GM21390 (cell line): ENCODE measurements at regions not wholly inside any gene's neighbourhood (a gene's known extent, or its start where the extent isn't known, plus 50 kb on each side); places are given as distances from the start of the nearest gene placed in this dataset.
"Not testable (repeated sequence)": the region's sequence is repeated elsewhere in the genome, so short reads cannot be mapped to it uniquely, and the experiment has no call there.

Source experiments
- ATAC-seq: cut with Tn5 transposase; IDR thresholded peaks from one replicate; pipeline ENCODE4 v1.9.1; 2021; ENCODE audit not compliant: unreplicated experiment

DNA sequence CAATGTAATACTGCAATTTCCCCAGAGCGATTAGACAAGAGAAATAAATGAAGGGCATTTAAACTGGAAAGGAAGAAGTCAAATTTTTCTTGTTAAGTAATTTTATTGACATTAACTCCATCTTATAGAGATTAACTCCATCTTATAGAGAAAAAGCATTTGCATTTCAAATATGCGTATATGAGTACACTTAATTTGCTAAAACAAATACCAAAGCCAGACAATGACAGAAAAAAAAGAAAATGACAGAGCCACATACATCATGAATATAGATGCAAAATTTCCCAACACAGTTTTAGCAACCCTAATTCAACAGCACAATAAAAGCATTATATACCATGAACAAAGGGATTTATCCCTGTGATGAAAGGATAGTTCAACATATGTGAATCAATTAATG is 1293.1 kb upstream of the EYS start:
- no peak for ATAC-seq

DNA sequence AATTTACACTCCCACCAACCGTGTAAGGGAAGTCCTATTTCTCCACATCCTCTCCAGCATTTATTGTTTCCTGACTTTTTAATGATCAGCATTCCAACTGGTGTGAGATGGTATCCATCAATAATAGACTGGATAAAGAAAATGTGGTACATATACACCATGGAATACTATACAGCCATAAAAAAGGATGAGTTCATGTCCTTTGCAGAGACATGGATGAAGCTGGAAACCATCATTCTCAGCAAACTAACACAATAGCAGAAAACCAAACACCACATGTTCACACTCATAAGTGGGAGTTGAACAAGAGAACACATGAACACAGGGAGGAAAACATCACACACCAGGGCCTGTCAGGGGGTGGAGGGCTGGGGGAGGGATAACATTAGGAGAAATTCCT is 1290.6 kb upstream of the EYS start:
- not testable (repeated sequence) for ATAC-seq

DNA sequence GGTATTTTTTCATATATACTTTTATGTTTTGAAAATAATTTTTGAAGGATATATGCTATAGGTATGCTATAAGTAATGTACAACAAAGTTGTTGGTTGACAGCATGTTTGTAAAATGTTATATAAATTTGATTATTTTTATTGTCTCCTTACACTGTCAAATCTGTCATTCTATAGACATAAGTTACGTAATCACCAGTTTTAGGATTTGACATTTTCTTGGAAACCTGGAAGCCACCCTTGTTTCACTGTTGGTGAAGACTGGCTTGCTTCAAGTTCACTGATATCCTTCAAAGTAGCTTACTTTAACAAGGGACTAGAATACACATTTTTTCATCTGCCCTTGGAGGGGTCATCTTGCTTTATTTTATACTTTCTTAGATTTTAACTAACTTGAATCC is 1288.6 kb upstream of the EYS start:
- no peak for ATAC-seq

DNA sequence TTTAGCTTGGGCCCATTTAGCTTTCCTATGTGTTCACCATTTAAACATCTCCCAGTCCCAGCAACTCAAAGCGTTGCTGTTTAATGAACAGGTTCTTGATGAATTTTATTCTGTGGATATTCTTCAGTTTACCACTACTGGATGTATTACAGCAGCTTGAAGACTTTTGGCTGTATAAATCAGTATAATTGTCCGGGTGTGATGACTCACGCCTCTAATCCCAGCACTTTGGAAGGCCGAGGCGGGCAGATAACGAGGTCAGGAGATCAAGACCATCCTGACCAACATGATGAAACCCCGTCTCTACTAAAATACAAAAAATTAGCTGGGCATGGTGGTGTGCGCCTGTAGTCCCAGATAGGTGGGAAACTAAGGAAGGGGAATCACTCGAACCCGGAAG is 1286.7 kb upstream of the EYS start:
- not testable (repeated sequence) for ATAC-seq

DNA sequence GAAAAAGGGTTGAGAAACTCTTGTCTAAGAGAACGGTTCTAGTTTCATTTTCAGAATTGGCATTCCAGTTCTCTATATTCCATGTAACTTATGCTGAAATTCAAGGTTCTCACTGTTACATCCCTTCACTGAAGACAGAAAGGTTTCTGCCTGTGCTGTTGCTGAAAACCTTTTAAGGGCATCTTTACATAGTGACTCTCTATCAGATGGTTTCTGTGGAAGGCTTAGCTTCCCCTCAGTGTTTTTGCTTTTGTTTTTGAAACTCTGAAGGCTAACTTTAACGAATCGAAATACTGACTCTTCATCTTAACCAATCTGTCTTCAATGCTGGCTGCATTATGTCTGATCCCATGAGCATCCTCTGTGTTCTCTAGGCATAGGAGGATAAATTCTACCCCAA is 1286.2 kb upstream of the EYS start:
- ATAC-seq = no peak

DNA sequence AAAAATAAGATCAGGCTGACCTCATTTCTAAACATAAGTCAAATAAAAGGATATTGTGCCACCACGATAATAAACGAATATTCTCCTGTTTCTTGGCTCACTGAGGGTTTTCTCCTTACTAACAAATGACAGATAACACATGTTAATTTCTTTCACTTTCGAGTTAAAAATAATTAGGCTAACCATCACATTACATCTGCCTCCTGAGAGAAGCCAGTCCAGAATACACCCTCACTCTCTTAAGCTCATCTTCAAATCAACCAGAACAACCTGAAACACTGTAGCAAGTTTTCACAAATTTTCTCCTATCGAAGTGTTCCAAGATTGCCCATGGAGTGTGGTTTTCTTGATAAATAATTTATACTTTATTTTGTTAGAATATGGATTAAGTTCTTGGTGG is 1285.6 kb upstream of the EYS start:
- ATAC-seq = no peak

DNA sequence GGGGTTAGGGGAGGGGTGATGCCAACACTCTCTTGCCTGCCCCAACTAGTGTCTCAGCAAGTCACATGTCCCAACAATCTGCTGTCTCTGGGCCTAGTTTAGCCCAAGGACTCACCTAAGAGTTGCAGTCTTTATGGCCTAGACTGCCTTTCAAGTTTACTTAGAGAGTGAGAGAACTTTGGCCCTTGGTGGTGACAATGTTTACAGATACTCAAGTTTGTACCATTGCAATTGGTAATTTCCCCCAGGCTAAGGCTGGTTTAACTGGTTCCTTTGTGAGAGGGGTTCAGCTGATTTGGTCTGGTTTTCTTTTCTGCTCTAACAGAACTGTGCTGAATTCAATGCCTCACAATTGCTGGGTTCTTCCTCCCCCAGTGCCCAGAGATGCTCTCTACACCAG is 1279.9 kb upstream of the EYS start:
- no peak for ATAC-seq

DNA sequence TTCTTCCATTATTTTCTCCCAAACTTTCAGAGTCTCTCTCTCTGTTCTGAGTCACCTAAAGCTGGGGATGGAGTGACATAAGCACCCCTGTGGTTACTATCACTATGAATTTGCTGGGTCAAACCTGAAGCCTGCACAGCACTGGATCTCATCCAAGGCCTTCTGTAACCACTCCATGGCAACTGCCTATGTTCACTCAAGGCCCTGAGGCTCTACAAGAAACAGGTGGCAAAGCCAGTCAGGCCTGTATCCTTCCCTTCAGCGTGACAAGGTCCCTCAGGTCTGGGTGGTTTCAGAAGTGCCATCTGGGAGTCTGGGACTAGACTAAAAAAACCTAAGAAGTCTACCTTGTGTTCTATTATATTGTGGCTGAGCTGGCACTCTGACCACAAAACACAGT is 1278.8 kb upstream of the EYS start:
- ATAC-seq = no peak

DNA sequence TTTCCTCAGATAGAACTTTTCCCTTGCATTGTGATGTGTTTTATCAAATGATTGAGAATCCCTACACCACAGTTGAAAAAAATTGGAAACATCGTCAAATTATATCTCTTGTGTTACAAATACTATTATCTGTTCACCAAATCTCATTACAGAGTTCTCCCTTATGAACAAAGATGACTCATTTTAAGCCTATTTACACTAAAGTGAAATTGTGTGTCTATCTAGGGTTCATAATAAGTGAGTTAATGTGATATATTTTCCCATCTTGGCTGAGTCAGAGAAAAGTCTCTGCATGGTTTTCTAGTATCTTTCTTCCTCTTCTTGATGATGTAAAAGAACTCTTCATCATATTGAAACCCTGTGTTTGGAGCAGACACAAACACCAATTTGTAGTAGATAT is 1263.3 kb upstream of the EYS start:
- ATAC-seq = no peak

DNA sequence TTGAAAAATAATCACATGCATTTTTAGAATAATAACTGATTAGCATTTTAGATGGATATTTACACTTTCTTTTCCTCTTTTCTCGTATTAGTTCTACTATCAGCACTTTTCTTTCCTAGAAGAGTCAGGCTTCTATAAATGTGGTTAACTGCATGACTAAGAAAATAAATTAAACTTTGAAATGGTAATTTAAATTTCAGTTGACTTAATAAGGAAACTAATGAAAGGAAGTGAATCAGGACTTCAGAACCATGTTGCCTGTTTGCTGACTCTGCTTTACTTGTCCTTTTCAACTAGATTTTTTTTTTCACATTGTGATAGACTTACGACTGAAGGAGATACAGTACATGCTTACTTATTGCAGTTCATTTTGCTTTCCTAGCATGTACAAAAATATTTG is 1258.2 kb upstream of the EYS start:
- ATAC-seq = no peak

DNA sequence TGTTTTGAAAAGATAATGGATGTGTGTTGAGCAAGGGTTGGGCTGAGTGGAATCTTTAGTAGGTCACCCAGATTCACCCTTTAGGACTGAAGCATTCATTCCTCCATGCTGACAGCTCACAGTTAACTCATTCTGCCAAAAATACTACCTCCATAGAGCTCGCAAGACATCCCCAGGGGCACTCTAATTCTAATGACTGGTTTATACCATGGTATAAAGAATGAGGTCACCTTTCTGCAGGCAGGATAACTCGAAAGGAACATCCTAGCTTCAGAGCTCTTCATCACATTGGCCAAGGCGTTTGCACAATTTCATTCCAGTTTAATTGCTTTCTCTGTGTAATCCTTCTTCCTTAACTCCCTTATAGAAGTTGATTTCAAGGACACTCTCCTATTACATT is 1257.2 kb upstream of the EYS start:
- ATAC-seq = no peak

DNA sequence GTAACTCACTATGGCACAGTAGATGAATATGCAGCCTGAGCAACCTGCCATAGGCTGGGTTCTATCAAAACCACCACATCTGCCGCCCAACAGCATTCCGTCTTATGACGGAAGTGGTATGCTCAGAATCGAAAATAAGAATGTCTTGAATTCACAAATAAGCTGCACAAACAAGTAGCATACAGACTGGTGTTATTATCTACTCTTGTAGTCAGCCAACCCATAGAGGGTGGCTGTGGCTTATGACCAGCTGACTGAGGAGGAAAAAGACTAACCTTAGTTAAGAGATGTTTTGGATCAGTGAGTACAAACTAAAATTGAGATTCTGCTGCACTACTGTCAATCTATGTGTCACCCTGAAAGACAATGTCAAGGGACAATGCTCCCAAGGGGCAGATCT is 1255.1 kb upstream of the EYS start:
- no peak for ATAC-seq

DNA sequence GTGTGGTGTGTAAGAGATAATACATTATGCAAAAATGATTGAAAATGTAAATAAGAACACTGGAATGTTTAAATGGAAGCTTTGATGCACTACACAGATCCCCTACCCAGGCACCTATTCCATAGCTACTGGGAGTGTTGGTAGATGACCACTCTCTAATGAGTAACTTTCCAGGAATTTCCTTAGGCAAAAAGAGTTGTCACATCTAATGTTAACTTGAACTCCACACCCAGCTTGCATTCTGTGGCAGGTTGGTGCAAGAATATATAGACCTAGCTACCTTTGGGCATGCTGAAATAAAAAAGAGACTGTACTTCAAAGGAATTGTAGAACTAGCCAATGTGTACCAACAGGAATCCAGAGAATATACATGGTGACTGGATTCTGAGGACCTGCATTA is 1254.2 kb upstream of the EYS start:
- ATAC-seq = no peak

DNA sequence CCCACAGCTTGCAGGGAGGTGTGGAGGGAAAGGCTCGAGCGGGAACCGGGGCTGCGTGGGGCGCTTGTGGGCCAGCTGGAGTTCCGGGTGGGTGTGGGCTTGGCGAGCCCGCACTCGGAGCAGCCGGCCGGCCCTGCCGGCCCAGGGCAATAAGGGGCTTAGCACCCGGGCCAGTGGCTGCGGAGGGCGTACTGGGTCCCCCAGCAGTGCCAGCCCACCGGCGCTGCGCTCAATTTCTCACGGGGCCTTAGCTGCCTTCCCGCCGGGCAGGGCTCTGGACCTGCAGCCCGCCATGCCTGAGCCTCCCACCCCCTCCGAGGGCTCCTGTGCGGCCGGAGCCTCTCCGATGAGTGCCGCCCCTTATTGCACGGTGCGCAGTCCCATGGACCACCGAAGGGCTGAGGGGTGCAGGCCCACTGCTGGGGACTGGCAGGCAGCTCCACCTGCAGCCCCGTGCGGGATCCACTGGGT is 1242.2 kb upstream of the EYS start:
- no peak for ATAC-seq

DNA sequence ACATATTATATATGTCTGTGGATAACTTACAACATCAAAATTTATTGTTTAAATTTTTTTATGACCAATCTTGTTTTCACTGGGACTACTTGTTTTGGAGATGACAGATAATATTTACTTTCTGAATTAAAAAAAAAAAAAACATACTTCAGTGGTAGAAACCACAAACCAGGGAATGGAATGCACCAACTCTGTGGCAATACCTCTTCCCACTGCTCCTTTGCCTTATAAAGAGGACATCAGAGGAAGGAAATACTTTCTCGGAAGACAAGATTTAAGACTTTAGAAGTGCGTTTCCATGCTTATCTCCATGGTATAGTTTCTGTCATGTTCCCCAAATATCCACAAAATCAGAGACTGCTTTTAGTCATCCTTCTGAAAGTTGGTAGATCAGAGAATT is 1241.1 kb upstream of the EYS start:
- ATAC-seq = no peak

DNA sequence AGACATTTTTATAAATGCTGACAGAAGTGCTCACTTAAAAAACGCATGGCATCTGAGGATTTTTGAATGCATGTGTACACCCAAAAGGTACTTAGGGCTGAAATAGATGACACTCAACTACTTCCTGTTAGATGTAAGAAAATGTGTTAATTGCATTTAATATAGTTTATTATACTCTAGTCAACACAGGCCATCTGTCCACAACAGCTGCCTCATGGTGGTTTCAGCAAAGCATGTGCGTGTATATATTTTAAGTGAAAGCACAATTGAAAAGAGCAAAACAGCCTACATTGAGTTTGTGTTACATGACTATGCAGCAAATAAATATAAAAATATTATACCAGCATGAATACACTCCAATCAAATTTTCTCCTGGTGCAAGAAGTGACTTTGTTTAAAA is 1233.0 kb upstream of the EYS start:
- no peak for ATAC-seq

DNA sequence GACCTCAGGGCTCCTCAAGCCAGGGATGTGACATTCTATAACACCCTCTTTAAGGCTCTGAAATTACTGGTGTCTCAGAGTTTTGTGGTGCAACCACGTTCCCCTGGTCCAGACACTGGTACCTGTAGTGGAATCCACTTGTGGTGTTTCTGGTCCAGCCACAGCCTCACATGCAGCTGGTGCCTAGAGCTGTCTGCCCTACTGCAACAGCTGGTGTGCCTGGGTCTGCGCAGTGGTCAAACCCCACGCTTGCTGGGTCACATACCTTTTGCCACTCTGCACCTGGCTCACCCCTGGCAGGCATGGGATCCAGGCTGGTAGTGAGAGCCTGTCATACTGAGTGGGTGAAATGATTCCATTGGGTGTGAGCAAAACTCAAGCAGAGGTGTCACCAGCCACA is 1230.2 kb upstream of the EYS start:
- ATAC-seq = no peak

DNA sequence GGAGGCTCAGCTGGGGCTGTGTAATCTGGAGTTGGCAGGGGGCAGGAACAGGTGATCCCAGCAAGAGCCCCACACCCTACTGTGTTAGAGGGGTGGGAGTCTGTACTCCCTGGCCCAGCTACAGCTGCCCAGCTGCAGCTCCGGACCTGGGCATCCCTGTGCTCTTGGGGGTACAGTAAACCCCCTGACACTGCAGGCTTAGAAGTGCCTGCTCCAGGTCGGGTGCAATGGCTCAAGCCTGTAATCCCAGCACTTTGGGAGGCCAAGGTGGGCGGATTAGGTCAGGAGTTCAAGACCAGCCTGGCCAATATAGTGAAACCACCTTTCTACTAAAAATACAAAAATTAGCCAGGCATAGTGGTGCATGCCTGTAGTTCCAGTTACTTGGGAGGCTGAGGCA is 1228.6 kb upstream of the EYS start:
- no peak for ATAC-seq

DNA sequence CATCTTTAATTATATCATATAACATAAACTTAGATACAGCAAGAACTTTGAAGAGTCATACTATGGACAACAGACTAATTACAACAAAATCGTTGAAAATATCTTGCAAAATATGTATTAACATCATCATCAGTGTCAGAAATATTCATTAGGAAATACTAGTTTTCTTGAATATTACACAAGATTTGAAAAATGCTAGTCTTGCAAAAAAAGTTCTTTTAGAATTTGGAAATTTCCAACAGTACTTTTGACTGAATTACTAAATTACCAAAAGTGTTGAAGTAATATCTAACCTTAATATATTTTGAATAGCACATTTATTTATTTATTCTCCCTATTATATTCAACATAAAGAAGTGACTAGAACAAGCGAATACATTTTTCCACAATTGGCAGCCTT is 1224.8 kb upstream of the EYS start:
- no peak for ATAC-seq

DNA sequence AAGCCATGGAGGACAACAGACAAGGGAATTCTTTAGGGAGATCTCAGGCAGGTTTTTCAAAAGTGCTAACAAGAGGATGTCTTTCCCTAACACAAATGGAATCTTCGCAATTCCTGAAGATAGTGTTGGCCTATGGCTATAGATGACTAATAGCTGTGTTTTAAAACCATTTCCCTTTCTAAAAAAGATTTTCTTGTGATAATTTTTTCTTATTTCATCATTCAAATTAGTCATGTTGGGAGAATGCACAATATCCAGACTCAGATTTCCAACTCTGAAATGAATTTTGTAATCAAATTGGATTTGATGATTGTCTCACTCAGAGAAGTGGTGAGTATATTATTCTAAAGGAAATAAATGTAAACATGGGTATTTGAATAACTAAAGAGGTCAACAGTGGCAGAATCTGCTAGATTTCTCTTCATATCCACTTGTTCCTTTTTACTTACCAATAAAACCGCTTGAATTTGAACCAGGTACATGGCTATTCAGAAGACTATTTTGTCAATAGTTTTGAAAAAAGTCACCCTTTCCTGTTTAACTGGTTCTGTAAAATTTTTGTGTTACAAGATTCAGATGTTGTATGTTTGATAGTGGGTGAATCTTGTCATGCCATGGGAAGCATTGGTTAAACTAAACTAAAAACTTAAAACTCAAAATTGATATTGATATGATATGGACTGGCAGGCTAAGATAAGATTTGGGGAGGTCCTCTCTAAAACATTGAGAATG is 1223.7 kb upstream of the EYS start:
- ATAC-seq = no peak

DNA sequence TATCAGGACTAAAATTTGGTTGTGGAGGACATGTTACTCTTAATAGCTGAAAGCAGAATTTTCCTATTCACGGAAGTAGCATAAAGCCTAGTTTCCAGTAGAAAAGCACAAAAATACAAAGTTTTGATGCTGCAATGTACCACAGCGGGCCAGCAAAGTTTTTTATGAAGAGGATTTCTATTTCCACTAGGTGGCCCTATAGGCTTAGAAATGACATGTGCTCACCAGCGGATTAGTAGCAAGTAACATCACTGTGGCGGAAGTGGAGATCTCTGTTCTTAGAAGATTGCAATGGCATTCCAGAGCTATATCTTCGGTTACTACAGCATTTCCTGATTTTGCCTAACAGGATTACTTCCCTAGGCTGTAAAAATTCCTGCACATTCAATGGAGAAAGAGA is 1219.0 kb upstream of the EYS start:
- ATAC-seq = no peak

DNA sequence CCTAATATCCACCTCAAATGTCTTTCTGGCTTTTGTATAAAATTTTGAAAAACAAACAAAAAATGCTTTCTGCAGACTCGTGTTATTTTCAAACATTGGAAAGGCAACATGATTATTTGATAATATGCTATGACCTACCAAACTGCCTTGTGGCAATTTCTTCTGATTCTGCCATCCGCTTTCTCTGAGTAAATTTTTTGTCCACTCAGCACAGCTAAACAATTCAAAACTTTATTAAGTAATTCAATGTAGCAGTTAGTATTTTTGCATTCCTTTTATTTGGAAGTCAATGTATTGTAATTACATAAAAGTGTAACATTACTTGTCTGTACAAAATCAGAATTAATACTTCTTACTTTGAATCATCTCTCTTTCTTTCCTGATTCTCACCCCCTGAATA is 1206.6 kb upstream of the EYS start:
- ATAC-seq = no peak

DNA sequence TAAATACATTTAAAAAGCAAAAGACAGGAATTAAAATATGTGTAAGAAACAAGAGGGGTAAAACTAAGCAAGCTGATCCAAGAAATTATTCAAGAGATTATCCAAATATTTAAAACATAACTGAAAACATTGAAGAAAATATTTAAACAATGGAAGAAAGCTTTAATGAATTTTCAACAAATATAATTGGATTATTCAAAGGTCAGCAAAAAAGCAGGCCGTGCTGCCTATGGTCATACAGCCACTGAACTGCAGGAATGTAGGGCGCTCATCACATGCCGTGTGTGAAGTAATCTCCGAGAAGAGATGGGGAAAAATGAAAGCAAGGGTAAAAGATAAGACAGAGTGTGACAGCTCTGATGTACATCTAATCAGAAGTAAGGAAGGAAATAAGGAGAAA is 1195.4 kb upstream of the EYS start:
- ATAC-seq = no peak
